ENCODE measurements at regions not wholly inside any gene's neighbourhood (a gene's known extent, or its start where the extent isn't known, plus 50 kb on each side); places are given as distances from the start of the nearest gene placed in this dataset.

DNA sequence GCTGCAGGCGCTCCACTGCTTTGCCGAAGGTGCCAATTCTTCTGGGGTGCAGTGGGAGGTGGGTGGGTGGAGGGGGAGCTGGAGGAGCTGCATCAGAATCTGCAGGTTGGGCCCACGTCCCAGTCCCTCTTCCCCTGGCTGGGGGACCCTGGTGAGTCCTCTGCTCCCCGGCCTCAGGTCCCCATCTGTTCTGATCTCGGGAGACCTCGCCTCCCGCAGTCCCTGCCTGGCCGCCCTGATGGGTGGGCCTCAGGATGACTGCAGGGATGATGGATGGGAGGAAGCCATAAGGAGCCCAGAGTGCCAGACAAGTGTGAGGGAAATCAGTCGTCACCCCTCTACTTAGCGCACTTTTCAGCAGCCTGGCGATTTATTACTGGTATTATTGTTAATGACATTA is 89.3 kb upstream of the PCBD1 start:
- Histone ChIP-seq H3K27me3 (ENCODE audit: control insufficient read depth in 5 of 5, insufficient read depth in 4 of 5, low read length in 5 of 5) (peaks cover 0 to 30% (median 9%) of the 10 kb centered on the region in 5 donors), H3K9me3 (ENCODE audit: control insufficient read depth in 5 of 5, low read length in 5 of 5) (peaks cover 0 to 9% (median 4%) of the 10 kb centered on the region in 5 donors), H3K4me1 (ENCODE audit: control insufficient read depth in 5 of 5, insufficient read depth in 5 of 5, low read length in 5 of 5) (no peaks in the 10 kb centered on the region), H3K9ac (ENCODE audit: low read length in 5 of 5) (no peak overlapping the region), H3K4me3 (ENCODE audit: low read depth in 1 of 5, low read length in 5 of 5) (no peak overlapping the region), H3K27ac (ENCODE audit: low read depth, low read length) (no peak overlapping the region), H3K36me3 (ENCODE audit: control insufficient read depth in 5 of 5, insufficient read depth in 5 of 5, low read length in 5 of 5) (no peaks in the 10 kb centered on the region)

GRCh38 chr10:70978181-70978580 is 89.8 kb upstream of the PCBD1 start:
- no peak overlapping the region for H3K27ac ChIP-seq (ENCODE audit: low read depth, low read length)
- no peak overlapping the region for H3K9ac ChIP-seq (ENCODE audit: low read length in 5 of 5)
- no peaks in the 10 kb centered on the region for H3K36me3 ChIP-seq (ENCODE audit: control insufficient read depth in 5 of 5, insufficient read depth in 5 of 5, low read length in 5 of 5)
- peaks cover 0 to 9% (median 3%) of the 10 kb centered on the region in 5 donors for H3K9me3 ChIP-seq (ENCODE audit: control insufficient read depth in 5 of 5, low read length in 5 of 5)
- no peaks in the 10 kb centered on the region for H3K4me1 ChIP-seq (ENCODE audit: control insufficient read depth in 5 of 5, insufficient read depth in 5 of 5, low read length in 5 of 5)
- no peak overlapping the region for H3K4me3 ChIP-seq (ENCODE audit: low read depth in 1 of 5, low read length in 5 of 5)
- peaks cover 0 to 31% (median 9%) of the 10 kb centered on the region in 5 donors for H3K27me3 ChIP-seq (ENCODE audit: control insufficient read depth in 5 of 5, insufficient read depth in 4 of 5, low read length in 5 of 5)

GRCh38 chr10:70978816-70979480 is 90.6 kb upstream of the PCBD1 start:
- no peaks in the 10 kb centered on the region for H3K4me1 ChIP-seq (ENCODE audit: control insufficient read depth in 5 of 5, insufficient read depth in 5 of 5, low read length in 5 of 5)
- no peak overlapping the region for H3K4me3 ChIP-seq (ENCODE audit: low read depth in 1 of 5, low read length in 5 of 5)
- no peaks in the 10 kb centered on the region for H3K36me3 ChIP-seq (ENCODE audit: control insufficient read depth in 5 of 5, insufficient read depth in 5 of 5, low read length in 5 of 5)
- H3K9me3 ChIP-seq (ENCODE audit: control insufficient read depth in 5 of 5, low read length in 5 of 5): peaks cover 0 to 9% (median 3%) of the 10 kb centered on the region in 5 donors
- H3K27me3 ChIP-seq (ENCODE audit: control insufficient read depth in 5 of 5, insufficient read depth in 4 of 5, low read length in 5 of 5): peaks cover 0 to 29% (median 9%) of the 10 kb centered on the region in 5 donors
- no peak overlapping the region for H3K27ac ChIP-seq (ENCODE audit: low read depth, low read length)
- no peak overlapping the region for H3K9ac ChIP-seq (ENCODE audit: low read length in 5 of 5)

- Histone ChIP-seq H3K4me3 (ENCODE audit: low read depth in 1 of 5, low read length in 5 of 5) (no peak overlapping the region), H3K4me1 (ENCODE audit: control insufficient read depth in 5 of 5, insufficient read depth in 5 of 5, low read length in 5 of 5) (no peaks in the 10 kb centered on the region), H3K9ac (ENCODE audit: low read length in 5 of 5) (no peak overlapping the region), H3K36me3 (ENCODE audit: control insufficient read depth in 5 of 5, insufficient read depth in 5 of 5, low read length in 5 of 5) (no peaks in the 10 kb centered on the region), H3K27ac (ENCODE audit: low read depth, low read length) (no peak overlapping the region), H3K9me3 (ENCODE audit: control insufficient read depth in 5 of 5, low read length in 5 of 5) (peaks cover 0 to 4% (median 2%) of the 10 kb centered on the region in 5 donors), H3K27me3 (ENCODE audit: control insufficient read depth in 5 of 5, insufficient read depth in 4 of 5, low read length in 5 of 5) (peaks cover 0 to 18% (median 6%) of the 10 kb centered on the region in 5 donors)
Measured at GRCh38 chr10:70980687-70981086, 92.3 kb upstream of the PCBD1 start.

DNA sequence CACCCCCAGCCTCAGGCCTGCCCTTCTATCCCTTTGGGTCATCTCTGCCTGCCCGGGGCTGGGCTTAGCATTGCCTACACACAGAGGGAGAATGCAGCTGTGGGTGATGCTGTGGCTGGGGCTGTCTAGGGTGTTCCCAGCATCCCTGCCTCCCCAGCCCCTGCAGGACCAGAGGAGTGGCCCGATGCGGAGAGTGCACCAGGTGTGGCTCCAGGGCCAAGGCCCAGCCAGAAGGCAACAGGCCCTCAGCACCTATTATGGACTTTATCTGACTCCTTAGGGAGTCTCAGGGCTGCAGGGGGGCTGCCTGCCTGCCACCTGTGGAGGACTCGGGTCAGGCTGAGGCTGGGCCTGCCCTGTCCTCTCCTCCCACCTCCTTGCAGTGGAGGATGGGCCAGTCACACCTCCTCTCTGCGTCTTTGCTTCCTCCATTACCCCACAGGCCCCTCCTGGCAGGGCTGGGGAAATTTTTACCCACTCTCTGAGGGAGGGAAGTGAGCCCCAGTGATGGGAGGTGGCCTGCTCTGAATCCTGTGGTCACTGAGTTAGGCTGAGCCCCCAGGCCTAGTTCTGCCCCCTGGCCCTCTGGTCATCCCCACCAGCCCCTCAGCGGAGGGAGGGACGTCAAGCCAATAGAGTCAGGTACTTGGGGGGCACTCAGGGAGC is 92.9 kb upstream of the PCBD1 start:
- Histone ChIP-seq H3K4me3 (ENCODE audit: low read depth in 1 of 5, low read length in 5 of 5) (no peak overlapping the region), H3K4me1 (ENCODE audit: control insufficient read depth in 5 of 5, insufficient read depth in 5 of 5, low read length in 5 of 5) (no peaks in the 10 kb centered on the region), H3K9ac (ENCODE audit: low read length in 5 of 5) (no peak overlapping the region), H3K27me3 (ENCODE audit: control insufficient read depth in 5 of 5, insufficient read depth in 4 of 5, low read length in 5 of 5) (peaks cover 0 to 18% (median 6%) of the 10 kb centered on the region in 5 donors), H3K27ac (ENCODE audit: low read depth, low read length) (no peak overlapping the region), H3K36me3 (ENCODE audit: control insufficient read depth in 5 of 5, insufficient read depth in 5 of 5, low read length in 5 of 5) (no peaks in the 10 kb centered on the region), H3K9me3 (ENCODE audit: control insufficient read depth in 5 of 5, low read length in 5 of 5) (peaks cover 0 to under 1% (median 0%) of the 10 kb centered on the region in 5 donors)

DNA sequence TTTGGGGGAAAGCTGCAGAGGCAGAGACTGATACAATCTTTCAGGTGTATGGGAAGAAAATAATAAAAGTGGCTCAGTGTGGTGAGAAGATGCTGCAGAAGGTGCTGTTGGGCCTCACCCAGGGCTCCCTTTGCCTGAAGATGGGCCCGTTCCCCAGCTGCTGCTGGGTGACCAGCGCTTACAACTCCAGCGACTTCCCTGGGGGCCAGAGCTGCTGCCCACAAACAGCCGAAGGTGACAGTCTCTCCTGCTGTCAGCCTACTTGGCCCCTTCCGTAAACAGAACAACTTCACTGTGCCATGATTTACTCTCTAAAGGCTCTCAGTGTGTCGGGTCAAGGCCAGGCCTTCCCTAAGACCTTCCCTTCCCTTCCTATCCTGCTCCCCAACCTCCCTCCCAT is 93.6 kb upstream of the PCBD1 start:
- Histone ChIP-seq H3K27ac (ENCODE audit: low read depth, low read length) (no peak overlapping the region), H3K9me3 (ENCODE audit: control insufficient read depth in 5 of 5, low read length in 5 of 5) (no peaks in the 10 kb centered on the region)

DNA sequence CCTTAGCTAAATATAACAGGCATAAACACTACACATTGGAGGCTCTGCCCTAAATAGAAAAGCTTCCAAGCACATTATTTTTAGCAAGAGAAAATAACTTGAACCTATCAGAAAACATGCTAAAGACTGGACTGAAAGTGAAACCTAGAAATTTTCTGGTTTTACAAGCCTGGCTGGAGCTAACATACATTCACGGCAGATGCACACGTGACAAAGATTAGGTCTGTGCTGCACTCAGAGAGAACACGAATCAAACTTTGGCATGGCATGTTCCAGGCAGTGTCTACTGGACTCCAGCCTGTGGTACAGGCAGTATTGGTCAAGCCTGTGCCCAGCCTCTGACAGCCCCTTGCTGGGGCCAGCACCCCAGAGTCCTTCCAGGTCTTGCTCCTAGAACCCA is 94.1 kb upstream of the PCBD1 start:
- Histone ChIP-seq H3K36me3 (ENCODE audit: control insufficient read depth in 5 of 5, insufficient read depth in 5 of 5, low read length in 5 of 5) (no peaks in the 10 kb centered on the region), H3K4me3 (ENCODE audit: low read depth in 1 of 5, low read length in 5 of 5) (no peak overlapping the region), H3K27me3 (ENCODE audit: control insufficient read depth in 5 of 5, insufficient read depth in 4 of 5, low read length in 5 of 5) (peaks cover 0 to 11% (median 6%) of the 10 kb centered on the region in 5 donors), H3K27ac (ENCODE audit: low read depth, low read length) (no peak overlapping the region), H3K9ac (ENCODE audit: low read length in 5 of 5) (no peak overlapping the region), H3K9me3 (ENCODE audit: control insufficient read depth in 5 of 5, low read length in 5 of 5) (no peaks in the 10 kb centered on the region), H3K4me1 (ENCODE audit: control insufficient read depth in 5 of 5, insufficient read depth in 5 of 5, low read length in 5 of 5) (no peaks in the 10 kb centered on the region)

More for the DNA sequence above, 93.6 kb upstream of the PCBD1 start:
- Histone ChIP-seq H3K9ac (ENCODE audit: low read length in 5 of 5) (no peak overlapping the region), H3K27me3 (ENCODE audit: control insufficient read depth in 5 of 5, insufficient read depth in 4 of 5, low read length in 5 of 5) (peaks cover 0 to 13% (median 6%) of the 10 kb centered on the region in 5 donors), H3K4me3 (ENCODE audit: low read depth in 1 of 5, low read length in 5 of 5) (no peak overlapping the region), H3K4me1 (ENCODE audit: control insufficient read depth in 5 of 5, insufficient read depth in 5 of 5, low read length in 5 of 5) (no peaks in the 10 kb centered on the region), H3K36me3 (ENCODE audit: control insufficient read depth in 5 of 5, insufficient read depth in 5 of 5, low read length in 5 of 5) (no peaks in the 10 kb centered on the region)

GRCh38 chr10:70984986-70985722 is 96.8 kb upstream of the PCBD1 start:
- H3K9me3 ChIP-seq (ENCODE audit: control insufficient read depth in 5 of 5, low read length in 5 of 5): no peaks in the 10 kb centered on the region
- H3K27me3 ChIP-seq (ENCODE audit: control insufficient read depth in 5 of 5, insufficient read depth in 4 of 5, low read length in 5 of 5): peaks cover 0 to 5% (median 3%) of the 10 kb centered on the region in 5 donors
- H3K9ac ChIP-seq (ENCODE audit: low read length in 5 of 5): no peak overlapping the region
- H3K36me3 ChIP-seq (ENCODE audit: control insufficient read depth in 5 of 5, insufficient read depth in 5 of 5, low read length in 5 of 5): no peaks in the 10 kb centered on the region
- no peaks in the 10 kb centered on the region for H3K4me1 ChIP-seq (ENCODE audit: control insufficient read depth in 5 of 5, insufficient read depth in 5 of 5, low read length in 5 of 5)
- no peak overlapping the region for H3K4me3 ChIP-seq (ENCODE audit: low read depth in 1 of 5, low read length in 5 of 5)
- no peak overlapping the region for H3K27ac ChIP-seq (ENCODE audit: low read depth, low read length)

DNA sequence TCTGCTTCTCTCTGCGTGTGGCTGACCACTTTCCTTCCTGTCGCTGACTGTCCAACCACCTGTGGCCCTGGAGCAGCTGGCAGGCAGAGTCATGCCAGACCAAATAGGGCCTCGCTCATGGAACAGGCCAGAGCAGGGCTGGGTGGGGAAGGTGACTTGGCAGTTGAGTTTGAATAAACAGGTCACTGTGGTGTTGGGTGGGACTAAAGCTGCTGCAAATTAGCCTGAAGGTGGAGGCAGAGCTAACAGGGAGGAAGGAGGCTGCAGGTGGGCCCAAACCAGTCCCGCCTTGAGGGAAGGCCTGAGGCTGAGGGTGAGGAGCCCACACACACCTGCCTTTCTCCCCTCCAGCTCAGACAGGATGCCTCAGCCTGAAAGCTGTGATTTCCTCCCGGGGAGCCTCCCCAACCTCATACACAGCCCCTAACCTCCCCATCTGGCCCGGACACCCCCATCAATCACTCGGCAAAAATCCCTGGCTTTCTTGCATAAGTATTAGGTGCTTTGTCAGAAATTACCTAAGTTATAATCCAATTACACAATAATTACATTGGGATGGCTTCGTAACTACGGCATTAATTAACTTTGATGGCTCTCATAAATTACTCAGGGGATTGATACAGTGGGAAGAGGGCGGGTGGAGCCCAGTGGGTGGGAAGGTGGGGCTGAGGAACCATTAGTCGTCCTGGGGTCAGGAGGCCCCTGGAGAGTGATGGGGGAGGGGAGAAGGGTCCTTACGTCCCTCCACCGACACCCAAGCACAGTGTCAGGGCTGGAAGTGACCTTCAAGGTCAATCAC is 97.7 kb upstream of the PCBD1 start:
- no peaks in the 10 kb centered on the region for H3K9me3 ChIP-seq (ENCODE audit: control insufficient read depth in 5 of 5, low read length in 5 of 5)
- H3K36me3 ChIP-seq (ENCODE audit: control insufficient read depth in 5 of 5, insufficient read depth in 5 of 5, low read length in 5 of 5): no peaks in the 10 kb centered on the region
- no peak overlapping the region for H3K4me3 ChIP-seq (ENCODE audit: low read depth in 1 of 5, low read length in 5 of 5)
- H3K27ac ChIP-seq (ENCODE audit: low read depth, low read length): no peak overlapping the region
- H3K27me3 ChIP-seq (ENCODE audit: control insufficient read depth in 5 of 5, insufficient read depth in 4 of 5, low read length in 5 of 5): peaks cover 0 to 5% (median 2%) of the 10 kb centered on the region in 5 donors
- H3K4me1 ChIP-seq (ENCODE audit: control insufficient read depth in 5 of 5, insufficient read depth in 5 of 5, low read length in 5 of 5): no peaks in the 10 kb centered on the region
- no peak overlapping the region for H3K9ac ChIP-seq (ENCODE audit: low read length in 5 of 5)
